ENCODE measurements at regions not wholly inside any gene's neighbourhood (a gene's known extent, or its start where the extent isn't known, plus 50 kb on each side); places are given as distances from the start of the nearest gene placed in this dataset.

DNA sequence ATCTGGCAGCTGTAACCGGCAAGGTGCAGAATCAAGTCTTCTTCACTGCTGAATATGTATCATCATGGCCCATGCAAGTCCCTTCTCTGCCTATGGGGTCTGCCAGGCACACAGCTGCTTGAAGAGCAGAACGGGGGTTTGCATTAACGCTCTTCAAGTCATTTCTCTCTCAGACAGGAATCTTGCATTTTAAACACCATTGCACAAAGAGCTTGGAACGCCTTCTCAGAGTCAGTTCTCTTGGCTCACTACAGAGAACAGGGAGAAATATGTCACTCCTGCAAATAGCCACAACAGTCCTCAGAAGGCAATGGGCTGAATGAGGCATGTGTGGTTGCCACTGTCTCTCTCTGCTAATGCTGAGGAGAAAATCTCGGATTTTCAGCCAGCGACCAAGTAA is 2173.5 kb upstream of the PIK3C3 start:
- no peaks in the 10 kb centered on the region for H3K36me3 Mint-ChIP-seq (ENCODE audit: insufficient read depth)
- H3K4me3 Mint-ChIP-seq: no peak overlapping the region
- no peak overlapping the region for H3K27ac Mint-ChIP-seq
- no peak for DNase-seq
- H3K4me1 Mint-ChIP-seq (ENCODE audit: low read depth in 2 of 2): no peaks in the 10 kb centered on the region
- H3K9me3 Mint-ChIP-seq: peaks cover 9 to 13% of the 10 kb centered on the region in 2 donors
- no peak for ATAC-seq (replicated peaks)
- no peaks in the 10 kb centered on the region for H3K27me3 Mint-ChIP-seq

DNA sequence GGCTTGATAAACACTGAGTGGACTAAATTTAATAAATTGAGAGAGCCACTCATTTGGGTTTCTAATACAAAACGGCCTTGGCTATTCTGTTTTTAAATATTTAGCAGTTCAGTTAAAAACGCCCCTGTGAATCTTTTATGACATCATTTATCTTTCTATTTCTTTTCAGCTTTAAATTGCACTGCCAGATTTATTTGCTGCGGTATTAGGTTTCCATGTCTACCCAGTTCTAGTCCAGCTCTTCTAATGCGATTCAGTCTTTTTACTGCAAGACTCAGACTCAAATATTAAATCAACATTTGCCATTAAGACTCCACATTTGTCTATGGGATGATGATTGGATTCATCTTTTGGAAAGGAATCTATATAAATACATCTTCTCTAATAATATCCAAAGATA is 2174.3 kb upstream of the PIK3C3 start:
- Mint-ChIP-seq H3K4me1 (ENCODE audit: low read depth in 2 of 2) (no peaks in the 10 kb centered on the region), H3K4me3 (no peak overlapping the region), H3K27me3 (no peaks in the 10 kb centered on the region), H3K9me3 (peaks cover 8% of the 10 kb centered on the region in 2 donors), H3K36me3 (ENCODE audit: insufficient read depth) (no peaks in the 10 kb centered on the region), H3K27ac (no peak overlapping the region)
- no peak for DNase-seq
- ATAC-seq (replicated peaks): no peak

DNA sequence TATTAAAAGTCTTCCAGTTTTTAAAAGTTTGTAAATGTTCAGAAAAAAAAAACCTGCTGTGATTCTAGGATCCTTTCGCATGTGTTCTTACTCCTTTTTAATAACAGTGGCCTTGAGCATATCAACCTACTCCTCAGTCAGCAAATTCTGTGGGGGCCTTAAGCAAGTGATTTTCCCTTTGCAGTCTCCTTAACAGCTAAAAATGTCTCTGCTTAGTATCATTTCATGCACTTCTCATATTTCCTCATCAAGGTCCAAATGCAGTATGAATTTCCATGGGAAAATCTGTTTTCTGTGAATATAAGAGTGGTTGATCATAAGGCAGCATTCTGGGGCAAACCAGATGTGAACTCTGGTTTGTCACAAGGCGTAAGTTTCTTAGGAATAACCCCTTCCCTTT is 2175.1 kb upstream of the PIK3C3 start:
- H3K27ac Mint-ChIP-seq: no peak overlapping the region
- H3K9me3 Mint-ChIP-seq: peaks cover 8% of the 10 kb centered on the region in 2 donors
- DNase-seq (no peak), ATAC-seq (replicated peaks) (no peak)
- H3K4me1 Mint-ChIP-seq (ENCODE audit: low read depth in 2 of 2): no peaks in the 10 kb centered on the region
- H3K4me3 Mint-ChIP-seq: no peak overlapping the region
- H3K36me3 Mint-ChIP-seq (ENCODE audit: insufficient read depth): no peaks in the 10 kb centered on the region
- no peaks in the 10 kb centered on the region for H3K27me3 Mint-ChIP-seq

DNA sequence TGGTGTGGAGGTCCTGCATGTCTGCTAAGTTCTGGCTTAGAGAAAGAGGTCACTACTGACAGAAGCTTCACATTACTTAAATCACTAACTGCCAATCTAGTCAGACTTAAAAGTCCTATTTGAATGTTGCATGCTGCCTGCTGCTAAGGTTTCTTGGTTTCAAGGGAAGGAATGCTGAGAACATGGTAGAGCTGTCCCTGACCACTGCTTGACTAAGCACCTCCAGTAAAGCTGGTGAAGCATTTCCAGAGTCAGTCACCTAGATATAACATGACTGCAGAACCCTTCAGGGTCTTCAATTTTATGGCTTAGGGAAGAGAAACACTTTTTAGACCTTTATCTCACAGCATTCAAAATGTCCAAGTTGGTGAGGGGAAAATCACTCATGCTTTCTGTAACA is 2178.3 kb upstream of the PIK3C3 start:
- Mint-ChIP-seq H3K36me3 (ENCODE audit: insufficient read depth) (no peaks in the 10 kb centered on the region), H3K27me3 (no peaks in the 10 kb centered on the region), H3K4me1 (ENCODE audit: low read depth in 2 of 2) (no peaks in the 10 kb centered on the region), H3K4me3 (no peak overlapping the region), H3K27ac (no peak overlapping the region), H3K9me3 (peaks cover 2 to 8% of the 10 kb centered on the region in 2 donors)
- DNase-seq: no peak
- ATAC-seq (replicated peaks): no peak

GRCh38 chr18:39774957-39775598 is 2180.0 kb upstream of the PIK3C3 start:
- Mint-ChIP-seq H3K4me3 (no peak overlapping the region), H3K27ac (no peak overlapping the region), H3K36me3 (ENCODE audit: insufficient read depth) (no peaks in the 10 kb centered on the region), H3K9me3 (peaks cover 2 to 10% of the 10 kb centered on the region in 2 donors), H3K4me1 (ENCODE audit: low read depth in 2 of 2) (no peaks in the 10 kb centered on the region), H3K27me3 (no peaks in the 10 kb centered on the region)
- no peak for DNase-seq
- ATAC-seq (replicated peaks): no peak

GRCh38 chr18:39773646-39774045 is 2181.4 kb upstream of the PIK3C3 start:
- DNase-seq: no peak
- ATAC-seq (replicated peaks): no peak

GRCh38 chr18:39772155-39772919 is 2182.7 kb upstream of the PIK3C3 start:
- ATAC-seq (replicated peaks) (no peak), DNase-seq (no peak)
- H3K36me3 Mint-ChIP-seq (ENCODE audit: insufficient read depth): no peaks in the 10 kb centered on the region
- no peak overlapping the region for H3K27ac Mint-ChIP-seq
- H3K4me1 Mint-ChIP-seq (ENCODE audit: low read depth in 2 of 2): no peaks in the 10 kb centered on the region
- H3K4me3 Mint-ChIP-seq: no peak overlapping the region
- H3K9me3 Mint-ChIP-seq: peaks cover 2 to 10% of the 10 kb centered on the region in 2 donors
- no peaks in the 10 kb centered on the region for H3K27me3 Mint-ChIP-seq

More at GRCh38 chr18:39773646-39774045, 2181.4 kb upstream of the PIK3C3 start:
- Mint-ChIP-seq H3K36me3 (ENCODE audit: insufficient read depth) (no peaks in the 10 kb centered on the region), H3K4me3 (no peak overlapping the region), H3K4me1 (ENCODE audit: low read depth in 2 of 2) (no peaks in the 10 kb centered on the region), H3K27me3 (no peaks in the 10 kb centered on the region), H3K9me3 (peaks cover 2 to 10% of the 10 kb centered on the region in 2 donors), H3K27ac (no peak overlapping the region)

- Mint-ChIP-seq H3K9me3 (peaks cover 2 to 10% of the 10 kb centered on the region in 2 donors), H3K4me1 (ENCODE audit: low read depth in 2 of 2) (no peaks in the 10 kb centered on the region), H3K36me3 (ENCODE audit: insufficient read depth) (no peaks in the 10 kb centered on the region), H3K27ac (no peak overlapping the region), H3K4me3 (no peak overlapping the region), H3K27me3 (no peaks in the 10 kb centered on the region)
- ATAC-seq (replicated peaks) (no peak), DNase-seq (no peak)
Observed at GRCh38 chr18:39770399-39770798, 2184.6 kb upstream of the PIK3C3 start.

GRCh38 chr18:39764873-39765272 is 2190.2 kb upstream of the PIK3C3 start:
- Mint-ChIP-seq H3K9me3 (peaks cover 6 to 10% of the 10 kb centered on the region in 2 donors), H3K36me3 (ENCODE audit: insufficient read depth) (peaks cover 2% of the 10 kb centered on the region), H3K27ac (no peak overlapping the region), H3K27me3 (no peaks in the 10 kb centered on the region), H3K4me3 (no peak overlapping the region), H3K4me1 (ENCODE audit: low read depth in 2 of 2) (no peaks in the 10 kb centered on the region)
- DNase-seq (no peak), ATAC-seq (replicated peaks) (no peak)

DNA sequence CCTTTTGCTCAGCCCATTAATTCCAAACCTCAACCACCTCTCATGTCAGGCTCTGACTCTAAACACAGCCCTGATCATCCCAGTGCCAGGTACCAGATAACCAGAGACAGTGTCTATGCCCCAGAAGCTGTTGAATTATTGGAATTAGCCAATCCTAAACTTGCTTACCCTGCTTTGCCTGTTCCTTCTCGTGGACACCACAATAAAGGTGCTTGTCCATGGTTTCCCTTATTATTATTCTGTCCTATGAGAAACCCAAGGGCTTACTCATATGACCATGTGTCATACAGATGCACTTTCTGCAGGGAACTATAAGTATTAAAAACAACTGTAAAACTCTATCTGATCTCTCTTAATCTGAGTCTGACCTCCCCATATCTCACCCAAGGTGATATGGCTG is 2193.8 kb upstream of the PIK3C3 start:
- Mint-ChIP-seq H3K4me1 (ENCODE audit: low read depth in 2 of 2) (no peaks in the 10 kb centered on the region), H3K27ac (no peak overlapping the region)
- ATAC-seq (replicated peaks): no peak

GRCh38 chr18:39759926-39760325 is 2194.3 kb upstream of the CELF4 start:
- DNase-seq (no peak), ATAC-seq (replicated peaks) (no peak)
- no peak overlapping the region for H3K4me3 Mint-ChIP-seq
- peaks cover 7 to 10% of the 10 kb centered on the region in 2 donors for H3K9me3 Mint-ChIP-seq
- no peaks in the 10 kb centered on the region for H3K27me3 Mint-ChIP-seq
- H3K4me1 Mint-ChIP-seq (ENCODE audit: low read depth in 2 of 2): no peaks in the 10 kb centered on the region
- peaks cover 2% of the 10 kb centered on the region for H3K36me3 Mint-ChIP-seq (ENCODE audit: insufficient read depth)
- H3K27ac Mint-ChIP-seq: no peak overlapping the region

More for the DNA sequence above, 2193.8 kb upstream of the PIK3C3 start:
- Mint-ChIP-seq H3K27me3 (no peaks in the 10 kb centered on the region), H3K9me3 (peaks cover 9 to 10% of the 10 kb centered on the region in 2 donors), H3K36me3 (ENCODE audit: insufficient read depth) (peaks cover 2% of the 10 kb centered on the region), H3K4me3 (no peak overlapping the region)
- no peak for DNase-seq

- Mint-ChIP-seq H3K36me3 (ENCODE audit: insufficient read depth) (no peaks in the 10 kb centered on the region), H3K4me1 (ENCODE audit: low read depth in 2 of 2) (no peaks in the 10 kb centered on the region), H3K27me3 (no peaks in the 10 kb centered on the region), H3K4me3 (no peak overlapping the region), H3K9me3 (peaks cover 10 to 24% of the 10 kb centered on the region in 2 donors), H3K27ac (no peak overlapping the region)
- DNase-seq (no peak), ATAC-seq (replicated peaks) (no peak)
Observed at GRCh38 chr18:39753178-39753577, 2187.6 kb upstream of the CELF4 start.

DNA sequence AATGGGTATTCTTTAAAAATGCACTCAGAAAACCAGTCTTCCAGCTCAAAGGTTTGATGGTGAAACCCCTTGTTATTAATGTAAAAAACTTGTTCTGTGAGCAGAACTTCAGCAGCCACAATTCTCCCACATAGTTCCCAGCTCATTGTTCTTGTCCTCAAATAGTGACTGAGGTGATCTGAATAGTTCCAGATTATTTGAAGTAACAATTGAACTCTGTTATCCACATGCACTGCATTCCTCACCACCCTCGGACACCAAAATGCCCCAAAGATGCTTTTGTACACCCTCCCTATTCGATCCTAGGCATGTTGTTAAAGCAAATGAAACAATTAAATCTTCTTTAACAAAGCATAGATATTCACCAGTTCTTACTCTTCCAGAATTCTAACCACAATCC is 2186.8 kb upstream of the CELF4 start:
- DNase-seq (no peak), ATAC-seq (replicated peaks) (no peak)
- Mint-ChIP-seq H3K27me3 (no peaks in the 10 kb centered on the region), H3K4me1 (ENCODE audit: low read depth in 2 of 2) (no peaks in the 10 kb centered on the region), H3K9me3 (peaks cover 14 to 30% of the 10 kb centered on the region in 2 donors), H3K27ac (no peak overlapping the region), H3K36me3 (ENCODE audit: insufficient read depth) (no peaks in the 10 kb centered on the region), H3K4me3 (no peak overlapping the region)

- Mint-ChIP-seq H3K4me3 (no peak overlapping the region), H3K4me1 (ENCODE audit: low read depth in 2 of 2) (no peaks in the 10 kb centered on the region), H3K9me3 (peaks cover 12 to 30% of the 10 kb centered on the region in 2 donors), H3K27ac (no peak overlapping the region), H3K27me3 (no peaks in the 10 kb centered on the region), H3K36me3 (ENCODE audit: insufficient read depth) (no peaks in the 10 kb centered on the region)
- DNase-seq (no peak), ATAC-seq (replicated peaks) (no peak)
Observed at GRCh38 chr18:39751921-39752320, 2186.3 kb upstream of the CELF4 start.
